ENCODE measurements at regions not wholly inside any gene's neighbourhood (a gene's known extent, or its start where the extent isn't known, plus 50 kb on each side); places are given as distances from the start of the nearest gene placed in this dataset.

GRCh38 chr2:7829241-7829640, 852.6 kb upstream of the ID2 start:
- Histone ChIP-seq H3K9me3 (ENCODE audit: low read length) (no peaks in the 10 kb centered on the region), H3K4me2 (ENCODE audit: low read depth, low read length, poor library complexity, severe bottlenecking) (no peak overlapping the region), H2AFZ (ENCODE audit: low read length) (no peak overlapping the region), H3K36me3 (ENCODE audit: insufficient read depth, low read length) (no peaks in the 10 kb centered on the region), H3K27me3 (ENCODE audit: low read length) (no peaks in the 10 kb centered on the region), H3K9ac (ENCODE audit: low read length) (no peak overlapping the region), H3K79me2 (ENCODE audit: low read length) (no peaks in the 10 kb centered on the region), H3K9me2 (replicated peaks; ENCODE audit: insufficient read depth, low read length) (0 out of 2 replicates have a peak, but pooled peaks cover 5% of the 10 kb centered on the region), H4K20me1 (ENCODE audit: insufficient read depth, low read depth, low read length) (no peaks in the 10 kb centered on the region), H3K27ac (ENCODE audit: low read length) (no peak overlapping the region), H3K4me3 (ENCODE audit: low read length) (no peak overlapping the region), H3K4me1 (ENCODE audit: low read length) (peaks cover 18% of the 10 kb centered on the region)
- DNase-seq = no peak

DNA sequence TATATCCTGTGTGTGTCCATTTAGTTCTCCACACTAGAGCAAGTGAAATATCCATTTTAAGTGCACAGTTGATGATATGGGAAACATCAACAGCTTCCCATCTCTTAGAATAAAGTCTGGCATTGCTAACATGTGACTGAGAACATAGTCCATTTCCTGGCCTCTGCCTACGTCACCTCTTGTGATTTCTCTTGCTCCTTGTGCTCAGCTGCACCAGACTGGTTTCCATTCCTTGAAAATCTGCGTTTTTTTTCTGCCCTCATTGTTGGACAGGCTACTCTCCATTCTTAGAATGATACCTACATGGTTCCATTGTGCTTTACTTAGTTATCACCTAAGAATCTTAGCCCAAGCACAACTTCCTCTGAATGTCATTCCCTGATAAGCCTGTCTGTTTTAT, 851.2 kb upstream of the ID2 start:
- DNase-seq = no peak
- Histone ChIP-seq H3K27me3 (ENCODE audit: low read length) (no peaks in the 10 kb centered on the region), H3K4me1 (ENCODE audit: low read length) (peaks cover 32% of the 10 kb centered on the region), H3K36me3 (ENCODE audit: insufficient read depth, low read length) (no peaks in the 10 kb centered on the region), H2AFZ (ENCODE audit: low read length) (no peak overlapping the region), H3K27ac (ENCODE audit: low read length) (no peak overlapping the region), H3K9me2 (replicated peaks; ENCODE audit: insufficient read depth, low read length) (0 out of 2 replicates have a peak, but pooled peaks cover 5% of the 10 kb centered on the region), H4K20me1 (ENCODE audit: insufficient read depth, low read depth, low read length) (no peaks in the 10 kb centered on the region), H3K79me2 (ENCODE audit: low read length) (no peaks in the 10 kb centered on the region), H3K4me3 (ENCODE audit: low read length) (no peak overlapping the region), H3K9me3 (ENCODE audit: low read length) (no peaks in the 10 kb centered on the region), H3K9ac (ENCODE audit: low read length) (no peak overlapping the region), H3K4me2 (ENCODE audit: low read depth, low read length, poor library complexity, severe bottlenecking) (no peak overlapping the region)

DNA sequence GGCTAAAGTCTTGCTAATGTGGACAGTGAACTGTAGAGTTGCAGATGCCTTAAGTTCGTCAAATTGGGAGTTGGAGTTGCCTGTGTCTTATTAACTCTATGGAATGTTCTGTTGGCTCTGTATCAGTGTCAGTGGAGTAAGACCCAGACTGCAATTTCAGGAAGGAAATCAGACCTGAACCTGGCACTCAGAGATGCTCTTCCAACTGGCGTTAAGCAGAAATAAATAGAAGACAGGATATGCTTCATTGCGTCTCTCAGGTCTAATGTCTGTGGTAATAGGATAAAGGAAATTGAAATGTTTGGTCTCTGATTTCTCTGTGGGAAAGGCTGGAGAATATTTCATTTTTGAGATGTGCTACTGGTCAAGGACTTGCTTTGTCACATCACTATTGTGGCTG, 846.7 kb upstream of the ID2 start:
- Histone ChIP-seq H3K27ac (ENCODE audit: low read length) (peak overlapping the region; percentile 96), H3K9me3 (ENCODE audit: low read length) (no peaks in the 10 kb centered on the region), H2AFZ (ENCODE audit: low read length) (peak overlapping the region; percentile 75), H3K9ac (ENCODE audit: low read length) (peak overlapping the region; percentile 45), H3K36me3 (ENCODE audit: insufficient read depth, low read length) (no peaks in the 10 kb centered on the region), H3K4me2 (ENCODE audit: low read depth, low read length, poor library complexity, severe bottlenecking) (peak overlapping the region; percentile 66), H3K9me2 (replicated peaks; ENCODE audit: insufficient read depth, low read length) (no peaks in the 10 kb centered on the region), H3K79me2 (ENCODE audit: low read length) (no peaks in the 10 kb centered on the region), H4K20me1 (ENCODE audit: insufficient read depth, low read depth, low read length) (no peaks in the 10 kb centered on the region), H3K4me3 (ENCODE audit: low read length) (peak overlapping the region; percentile 38), H3K4me1 (ENCODE audit: low read length) (peaks cover 55% of the 10 kb centered on the region), H3K27me3 (ENCODE audit: low read length) (no peaks in the 10 kb centered on the region)
- DNase-seq = no peak

- H3K9me3 ChIP-seq (ENCODE audit: low read length) = no peaks in the 10 kb centered on the region
- H3K36me3 ChIP-seq (ENCODE audit: insufficient read depth, low read length) = no peaks in the 10 kb centered on the region
- H4K20me1 ChIP-seq (ENCODE audit: insufficient read depth, low read depth, low read length) = no peaks in the 10 kb centered on the region
- H3K4me1 ChIP-seq (ENCODE audit: low read length) = peaks cover 52% of the 10 kb centered on the region
- H3K4me3 ChIP-seq (ENCODE audit: low read length) = peak overlapping the region; percentile 38
- peak overlapping the region; percentile 66 for H3K4me2 ChIP-seq (ENCODE audit: low read depth, low read length, poor library complexity, severe bottlenecking)
- no peaks in the 10 kb centered on the region for H3K27me3 ChIP-seq (ENCODE audit: low read length)
- H3K9ac ChIP-seq (ENCODE audit: low read length) = peak overlapping the region; percentile 45
- H3K9me2 ChIP-seq (replicated peaks; ENCODE audit: insufficient read depth, low read length) = no peaks in the 10 kb centered on the region
- peak overlapping the region; percentile 75 for H2AFZ ChIP-seq (ENCODE audit: low read length)
- no peaks in the 10 kb centered on the region for H3K79me2 ChIP-seq (ENCODE audit: low read length)
- H3K27ac ChIP-seq (ENCODE audit: low read length) = peak overlapping the region; percentile 96
- DNase-seq = peak; percentile 95
Observed at GRCh38 chr2:7835693-7836680, 845.9 kb upstream of the ID2 start.

GRCh38 chr2:7837237-7837760, 844.6 kb upstream of the ID2 start:
- peak; percentile 49 for DNase-seq
- no peaks in the 10 kb centered on the region for H4K20me1 ChIP-seq (ENCODE audit: insufficient read depth, low read depth, low read length)

GRCh38 chr2:7838669-7839068, 843.2 kb upstream of the ID2 start:
- no peak for DNase-seq
- 0 out of 2 replicates have a peak overlapping the region, but pooled peaks have one; percentile 7 for H2AFZ ChIP-seq (ENCODE audit: low read length)

More at GRCh38 chr2:7837237-7837760, 844.6 kb upstream of the ID2 start:
- Histone ChIP-seq H3K9me3 (ENCODE audit: low read length) (no peaks in the 10 kb centered on the region), H2AFZ (ENCODE audit: low read length) (0 out of 2 replicates have a peak overlapping the region, but pooled peaks have one; percentile 52), H3K4me3 (ENCODE audit: low read length) (no peak overlapping the region), H3K27me3 (ENCODE audit: low read length) (no peaks in the 10 kb centered on the region), H3K9ac (ENCODE audit: low read length) (no peak overlapping the region), H3K36me3 (ENCODE audit: insufficient read depth, low read length) (no peaks in the 10 kb centered on the region), H3K4me1 (ENCODE audit: low read length) (peaks cover 52% of the 10 kb centered on the region), H3K9me2 (replicated peaks; ENCODE audit: insufficient read depth, low read length) (no peaks in the 10 kb centered on the region), H3K4me2 (ENCODE audit: low read depth, low read length, poor library complexity, severe bottlenecking) (no peak overlapping the region), H3K79me2 (ENCODE audit: low read length) (no peaks in the 10 kb centered on the region), H3K27ac (ENCODE audit: low read length) (no peak overlapping the region)

GRCh38 chr2:7840651-7841380, 841.0 kb upstream of the ID2 start:
- no peaks in the 10 kb centered on the region for H3K9me2 ChIP-seq (replicated peaks; ENCODE audit: insufficient read depth, low read length)
- H3K79me2 ChIP-seq (ENCODE audit: low read length) = no peaks in the 10 kb centered on the region
- peaks cover 32% of the 10 kb centered on the region for H3K4me1 ChIP-seq (ENCODE audit: low read length)
- H3K27me3 ChIP-seq (ENCODE audit: low read length) = no peaks in the 10 kb centered on the region
- H3K9ac ChIP-seq (ENCODE audit: low read length) = no peak overlapping the region
- no peak overlapping the region for H3K27ac ChIP-seq (ENCODE audit: low read length)
- H3K36me3 ChIP-seq (ENCODE audit: insufficient read depth, low read length) = no peaks in the 10 kb centered on the region
- H3K9me3 ChIP-seq (ENCODE audit: low read length) = no peaks in the 10 kb centered on the region
- H3K4me2 ChIP-seq (ENCODE audit: low read depth, low read length, poor library complexity, severe bottlenecking) = no peak overlapping the region
- DNase-seq = no peak
- H4K20me1 ChIP-seq (ENCODE audit: insufficient read depth, low read depth, low read length) = no peaks in the 10 kb centered on the region
- H3K4me3 ChIP-seq (ENCODE audit: low read length) = no peak overlapping the region
- H2AFZ ChIP-seq (ENCODE audit: low read length) = no peak overlapping the region

More at GRCh38 chr2:7838669-7839068, 843.2 kb upstream of the ID2 start:
- Histone ChIP-seq H3K36me3 (ENCODE audit: insufficient read depth, low read length) (no peaks in the 10 kb centered on the region), H3K9me3 (ENCODE audit: low read length) (no peaks in the 10 kb centered on the region), H3K9me2 (replicated peaks; ENCODE audit: insufficient read depth, low read length) (no peaks in the 10 kb centered on the region), H3K27ac (ENCODE audit: low read length) (no peak overlapping the region), H3K79me2 (ENCODE audit: low read length) (no peaks in the 10 kb centered on the region), H3K4me3 (ENCODE audit: low read length) (no peak overlapping the region), H3K9ac (ENCODE audit: low read length) (no peak overlapping the region), H3K4me1 (ENCODE audit: low read length) (peaks cover 48% of the 10 kb centered on the region), H3K4me2 (ENCODE audit: low read depth, low read length, poor library complexity, severe bottlenecking) (no peak overlapping the region), H3K27me3 (ENCODE audit: low read length) (no peaks in the 10 kb centered on the region), H4K20me1 (ENCODE audit: insufficient read depth, low read depth, low read length) (no peaks in the 10 kb centered on the region)

DNA sequence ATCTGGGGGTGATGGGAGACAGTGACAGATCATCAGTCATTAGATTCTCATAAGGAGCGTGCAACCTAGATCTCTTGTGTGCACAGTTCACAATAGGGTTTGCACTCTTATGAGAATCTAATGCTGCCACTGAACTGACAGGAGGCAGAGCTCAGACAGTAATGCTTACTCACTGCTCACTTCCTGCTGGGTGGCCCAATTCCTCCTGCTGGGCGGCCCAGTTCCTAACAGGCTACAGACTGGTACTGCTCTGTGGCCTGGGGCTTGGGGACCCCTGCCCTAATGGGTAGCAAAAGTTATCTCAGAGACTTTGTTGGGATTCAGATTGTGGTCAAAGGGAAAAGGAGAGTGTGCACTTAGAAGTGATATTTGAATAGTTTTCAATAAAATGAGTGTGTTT, 840.1 kb upstream of the ID2 start:
- DNase-seq = no peak
- H3K9me2 ChIP-seq (replicated peaks; ENCODE audit: insufficient read depth, low read length) = no peaks in the 10 kb centered on the region

More for the DNA sequence above, 840.1 kb upstream of the ID2 start:
- Histone ChIP-seq H3K9ac (ENCODE audit: low read length) (no peak overlapping the region), H3K27ac (ENCODE audit: low read length) (no peak overlapping the region), H4K20me1 (ENCODE audit: insufficient read depth, low read depth, low read length) (no peaks in the 10 kb centered on the region), H3K4me1 (ENCODE audit: low read length) (peaks cover 23% of the 10 kb centered on the region), H3K4me3 (ENCODE audit: low read length) (no peak overlapping the region), H2AFZ (ENCODE audit: low read length) (no peak overlapping the region), H3K79me2 (ENCODE audit: low read length) (no peaks in the 10 kb centered on the region), H3K36me3 (ENCODE audit: insufficient read depth, low read length) (no peaks in the 10 kb centered on the region), H3K9me3 (ENCODE audit: low read length) (no peaks in the 10 kb centered on the region), H3K4me2 (ENCODE audit: low read depth, low read length, poor library complexity, severe bottlenecking) (no peak overlapping the region), H3K27me3 (ENCODE audit: low read length) (no peaks in the 10 kb centered on the region)

Data from Karpas-422 (cell line).